CD4-positive, alpha-beta T cell treated with Interleukin-15 for 1 hour (primary cell): ENCODE measurements at regions not wholly inside any gene's neighbourhood (a gene's known extent, or its start where the extent isn't known, plus 50 kb on each side); places are given as distances from the start of the nearest gene placed in this dataset.
"Not testable (repeated sequence)": the region's sequence is repeated elsewhere in the genome, so short reads cannot be mapped to it uniquely, and the experiment has no call there.

ENCODE experiments used
- DNase-seq: peaks from one replicate; pipeline ENCODE4 v3.0.0-alpha.2; 2020

DNA sequence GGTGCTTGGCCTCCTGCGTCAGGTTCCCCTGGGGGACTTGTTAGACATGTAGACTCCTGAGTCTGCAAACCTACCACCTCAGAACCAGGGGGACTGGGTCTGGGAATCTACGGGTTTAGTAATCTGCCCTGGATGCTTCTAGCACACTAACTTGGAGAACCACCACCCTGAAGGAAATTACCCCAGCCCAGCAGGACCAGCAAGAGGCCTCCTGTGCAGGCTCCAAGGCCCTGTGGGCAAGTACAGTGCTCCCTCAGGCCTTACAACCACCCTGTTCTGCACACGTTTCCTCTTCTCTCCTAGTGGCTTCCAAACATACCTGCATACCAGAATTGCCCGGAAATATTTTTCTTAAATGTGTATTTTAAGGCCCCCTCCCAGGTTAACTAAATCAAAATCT, 423.0 kb downstream of the FUT8 start:
- DNase-seq = no peak

DNA sequence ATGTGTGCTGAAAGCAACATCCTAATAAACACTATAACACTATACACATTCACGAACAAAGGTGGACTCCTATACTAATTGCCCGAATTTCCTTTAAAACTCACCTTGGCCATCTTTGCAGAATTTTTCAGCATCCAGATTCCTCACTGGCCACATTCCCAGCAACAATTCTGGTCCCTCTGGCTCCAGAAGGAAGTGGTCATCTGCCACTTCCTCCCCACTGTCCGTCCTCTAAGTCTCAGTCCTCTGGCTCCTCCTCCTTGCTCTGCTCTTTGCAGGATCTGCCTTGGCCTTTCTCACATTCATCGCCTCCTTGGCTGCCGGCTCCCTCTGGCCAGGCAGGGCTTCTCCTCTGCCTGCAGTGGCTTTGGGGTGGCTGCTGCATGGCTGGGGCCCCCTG, 426.0 kb downstream of the FUT8 start:
- DNase-seq = no peak

DNA sequence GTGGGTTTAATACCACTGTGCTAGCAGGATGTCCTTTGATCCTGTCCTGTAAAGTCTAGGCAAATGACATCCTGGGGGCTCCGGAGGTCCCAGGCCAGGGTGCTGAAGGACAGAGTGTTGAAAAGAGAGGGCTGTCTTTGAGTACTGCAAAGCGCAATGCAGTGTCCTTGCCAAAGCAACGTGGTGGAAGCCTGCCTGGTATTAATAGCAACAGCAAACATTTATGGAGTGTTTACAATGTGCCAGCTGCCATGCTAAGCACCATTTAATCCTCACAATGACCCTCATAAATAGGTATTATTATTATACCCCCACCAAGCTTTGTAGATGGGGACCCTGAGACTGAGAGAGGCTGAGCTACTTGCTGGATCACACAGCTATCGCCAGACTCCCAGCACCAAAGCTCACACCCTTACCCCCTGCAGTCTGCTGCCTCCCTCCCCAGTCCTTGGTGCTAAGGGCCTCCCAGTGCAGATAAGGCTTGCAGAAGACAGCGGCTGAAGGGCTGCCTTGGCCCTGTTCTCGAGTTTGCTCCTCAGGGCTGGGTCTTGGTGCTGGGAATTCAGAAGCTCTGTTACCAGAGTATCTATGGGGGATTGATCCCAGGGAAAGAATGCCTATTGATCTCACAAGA, 427.7 kb downstream of the FUT8 start:
- no peak for DNase-seq

DNA sequence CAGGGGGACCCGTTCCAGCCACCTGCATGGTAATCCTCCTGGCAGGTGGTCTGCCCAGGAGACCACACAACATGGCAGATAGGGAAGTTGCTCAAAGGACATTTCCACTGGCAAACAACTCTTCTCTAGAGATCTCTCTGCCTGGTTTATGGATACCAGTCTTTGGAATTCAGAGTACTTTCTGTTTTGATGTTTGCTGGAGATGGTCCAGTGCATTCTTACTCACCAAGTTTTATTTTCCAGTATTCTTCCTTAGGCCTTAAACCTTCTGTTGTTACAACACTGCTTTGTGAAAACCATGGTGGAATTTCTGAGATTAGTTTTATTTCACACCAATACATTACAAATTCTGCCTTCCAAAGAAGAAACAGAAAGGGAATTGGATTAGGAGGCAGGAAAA, 428.3 kb downstream of the FUT8 start:
- DNase-seq = no peak

DNA sequence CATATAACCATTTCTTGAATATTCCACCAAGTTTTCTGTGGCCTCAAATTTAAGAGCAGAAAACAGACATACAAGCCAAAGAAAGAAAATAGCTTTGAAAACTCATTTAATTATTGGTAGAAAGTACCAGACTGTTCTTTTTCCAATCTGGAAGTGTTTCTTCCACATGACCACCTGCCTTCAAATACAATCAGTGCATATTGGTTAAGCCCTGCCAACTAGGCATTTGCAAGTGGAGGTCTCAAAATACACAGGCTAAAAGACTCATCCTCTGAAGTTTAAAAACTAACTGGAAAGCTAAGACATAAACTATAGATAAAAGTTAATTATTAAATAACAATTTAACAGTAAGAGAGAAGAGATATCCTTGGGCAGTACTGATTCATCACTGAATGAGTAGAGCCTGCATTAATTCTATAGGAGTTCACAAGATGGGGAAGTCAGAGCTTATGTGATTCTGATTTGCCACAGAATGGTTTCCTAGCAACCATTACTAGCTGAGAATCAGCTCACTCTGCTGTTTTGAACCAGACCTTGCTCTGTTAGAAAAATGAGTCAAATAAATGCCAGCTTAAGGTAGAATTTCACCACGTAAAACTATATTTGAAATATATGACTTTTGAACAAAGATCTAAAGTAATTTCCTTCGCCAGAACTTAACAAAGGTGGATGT, 433.8 kb downstream of the FUT8 start:
- DNase-seq = no peak

DNA sequence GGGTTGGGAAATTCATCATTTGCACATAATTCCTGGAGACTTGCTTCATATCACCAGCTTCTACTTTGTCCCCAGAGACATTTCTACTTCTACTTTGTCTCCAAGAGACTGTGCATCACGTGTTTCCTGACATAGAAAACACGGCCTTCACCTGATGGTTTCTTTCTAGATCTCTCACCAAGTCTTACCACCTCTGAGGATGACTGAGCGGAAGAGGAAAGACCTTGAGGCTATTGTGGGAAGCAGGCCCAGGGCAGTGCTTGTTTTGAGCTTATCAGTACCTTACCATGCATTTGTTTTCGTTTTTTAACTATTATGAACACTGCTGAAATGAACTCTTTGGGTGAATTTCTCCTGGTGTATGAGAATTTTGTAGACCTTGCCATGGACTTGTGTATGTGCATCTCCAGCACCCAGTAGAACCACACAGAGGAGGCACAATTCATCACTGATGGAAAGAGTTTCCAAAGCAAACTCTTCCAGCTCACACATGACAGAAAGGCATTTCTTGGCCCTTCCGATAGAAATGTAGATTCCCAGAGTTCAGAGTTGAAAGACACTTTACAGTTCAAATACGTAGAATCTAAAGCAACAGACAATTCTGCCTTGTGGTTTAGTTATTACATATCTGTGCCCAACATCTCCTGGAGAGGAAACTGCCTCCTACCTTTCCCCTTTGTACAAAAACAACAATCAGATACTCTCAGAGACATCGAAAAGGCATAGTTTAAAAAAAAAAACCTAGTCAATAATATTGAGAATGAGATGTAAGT, 434.7 kb downstream of the FUT8 start:
- peak; percentile 80 for DNase-seq

DNA sequence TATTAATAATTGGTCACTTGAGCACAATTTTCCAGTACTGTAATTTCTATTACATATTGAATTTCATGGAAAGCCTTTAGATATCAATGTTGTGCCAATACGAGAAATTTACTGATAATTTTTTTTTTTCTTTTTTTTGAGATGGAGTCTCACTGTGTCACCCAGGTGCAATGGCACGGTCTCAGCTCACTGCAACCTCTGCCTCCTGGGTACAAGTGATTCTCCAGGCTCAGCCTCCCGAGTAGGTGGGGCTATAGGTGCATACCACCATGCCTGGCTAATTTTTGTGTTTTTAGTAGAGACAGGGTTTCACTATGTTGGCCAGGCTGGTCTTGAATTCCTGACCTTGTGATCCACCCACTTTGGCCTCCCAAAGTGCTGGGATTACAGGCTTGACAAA, 435.4 kb downstream of the FUT8 start:
- not testable (repeated sequence) for DNase-seq

DNA sequence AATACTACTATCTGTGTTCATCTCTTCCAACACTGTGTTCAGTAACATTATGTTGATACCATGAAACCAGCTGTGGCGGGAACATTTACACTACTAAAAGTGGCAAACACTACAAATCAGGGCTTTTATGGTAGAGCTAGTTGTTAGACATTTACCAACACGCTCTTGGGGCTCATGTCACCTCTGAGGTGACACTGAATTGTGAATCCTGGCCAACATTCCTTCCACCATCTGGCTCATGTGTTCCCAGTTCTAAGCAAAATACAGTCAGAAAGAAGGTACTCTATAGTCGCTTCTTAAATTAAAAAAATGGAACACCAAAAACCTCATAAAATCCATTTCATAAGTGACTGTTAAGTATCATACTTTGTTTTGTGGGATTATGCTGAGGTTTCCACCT, 436.6 kb downstream of the FUT8 start:
- no peak for DNase-seq

DNA sequence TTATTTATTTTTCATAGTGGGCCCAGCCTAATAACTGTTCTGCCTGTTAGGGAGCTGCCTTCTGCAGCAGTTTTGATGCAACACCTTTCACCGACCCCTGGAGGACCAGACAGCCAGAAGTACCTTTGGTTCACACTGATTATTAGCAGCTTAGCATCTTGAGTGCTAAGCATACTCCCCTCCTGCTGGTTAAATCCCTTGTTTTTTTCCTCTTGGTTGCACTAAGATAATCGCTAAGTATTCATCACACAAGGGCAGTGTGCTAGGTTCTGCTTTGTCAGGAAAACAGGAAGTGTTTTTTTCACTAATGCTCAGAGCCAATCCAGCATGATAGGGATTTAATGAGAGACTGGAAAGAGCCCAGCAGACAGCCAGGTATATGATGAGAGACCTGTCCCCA, 437.0 kb downstream of the FUT8 start:
- no peak for DNase-seq

DNA sequence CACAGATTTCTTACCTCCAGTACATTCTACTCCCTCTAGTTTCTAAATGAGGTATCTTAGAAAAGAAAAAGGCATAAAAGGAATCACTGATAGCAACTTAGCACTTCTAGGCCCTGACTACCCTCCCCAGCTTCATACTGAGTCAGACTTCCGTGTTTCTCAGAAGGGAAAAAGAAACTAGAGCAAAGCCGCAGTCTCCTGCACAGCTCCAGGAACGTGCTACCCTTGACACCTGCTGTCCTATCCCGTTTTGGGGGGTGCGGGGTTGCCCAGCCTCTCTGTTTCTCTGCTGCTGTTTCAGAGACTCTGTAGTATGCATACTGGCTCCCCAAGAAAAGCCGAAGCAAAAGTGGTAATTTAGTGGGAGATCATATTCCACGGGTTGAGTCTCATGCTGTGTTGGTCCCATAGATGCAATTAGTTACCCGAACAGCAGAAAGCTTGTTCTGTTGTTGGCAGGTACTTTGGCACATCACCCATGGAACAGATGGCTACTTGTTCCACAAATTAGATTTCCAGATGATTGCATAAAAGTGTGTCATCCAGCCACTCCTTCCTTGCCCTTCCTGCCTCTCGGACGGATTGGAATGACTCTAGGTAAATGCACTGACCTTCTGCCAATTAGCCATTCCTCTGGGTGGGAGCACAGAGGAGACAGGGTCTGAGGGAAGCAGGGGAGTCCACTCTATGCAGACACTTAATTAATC, 438.1 kb downstream of the FUT8 start:
- DNase-seq = peak; percentile 79

DNA sequence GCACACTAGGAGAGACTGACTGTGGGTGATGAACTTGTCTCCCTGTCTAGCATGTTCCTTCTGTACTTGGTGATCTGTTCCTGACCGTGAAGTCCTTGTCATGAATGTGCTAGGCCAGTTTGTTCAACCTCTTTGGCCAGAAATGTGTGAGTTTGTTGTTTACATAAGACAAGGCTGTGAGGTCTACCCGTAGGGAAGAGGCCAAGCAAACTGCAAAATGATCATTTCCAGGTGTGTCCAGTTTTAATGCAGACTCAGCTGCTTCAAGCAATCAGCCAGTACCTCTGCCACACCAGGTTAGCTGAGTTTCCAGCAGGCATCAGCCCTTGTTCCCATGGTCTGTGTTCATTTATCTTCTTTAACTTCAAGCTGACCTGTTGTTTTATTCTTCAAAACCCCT, 440.2 kb downstream of the FUT8 start:
- no peak for DNase-seq

DNA sequence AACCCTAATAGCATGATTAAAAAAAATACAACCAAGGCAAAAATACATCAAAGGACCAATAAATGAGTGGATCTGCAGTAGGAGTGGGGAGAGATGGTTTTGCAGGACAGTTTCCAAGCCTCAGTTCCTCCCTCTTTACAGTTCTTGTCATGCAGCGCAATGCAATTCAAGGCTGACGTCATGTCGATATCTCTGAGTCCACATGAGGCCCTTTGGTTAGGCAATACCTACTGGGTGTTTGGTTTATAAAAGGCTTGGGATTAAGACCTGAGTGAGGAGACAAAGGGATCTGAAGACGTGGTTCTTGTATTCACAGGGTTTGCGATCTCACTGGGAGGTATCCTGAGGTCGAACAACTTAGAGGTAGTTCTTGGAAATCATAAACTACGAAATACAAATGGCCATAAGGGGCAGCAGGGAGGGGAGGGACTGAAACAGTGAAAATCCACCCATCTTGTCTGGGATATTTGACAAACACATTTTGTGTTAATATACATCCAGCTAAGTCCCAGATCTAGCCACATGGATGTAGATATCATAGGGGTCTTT, 441.0 kb downstream of the FUT8 start:
- DNase-seq = no peak

DNA sequence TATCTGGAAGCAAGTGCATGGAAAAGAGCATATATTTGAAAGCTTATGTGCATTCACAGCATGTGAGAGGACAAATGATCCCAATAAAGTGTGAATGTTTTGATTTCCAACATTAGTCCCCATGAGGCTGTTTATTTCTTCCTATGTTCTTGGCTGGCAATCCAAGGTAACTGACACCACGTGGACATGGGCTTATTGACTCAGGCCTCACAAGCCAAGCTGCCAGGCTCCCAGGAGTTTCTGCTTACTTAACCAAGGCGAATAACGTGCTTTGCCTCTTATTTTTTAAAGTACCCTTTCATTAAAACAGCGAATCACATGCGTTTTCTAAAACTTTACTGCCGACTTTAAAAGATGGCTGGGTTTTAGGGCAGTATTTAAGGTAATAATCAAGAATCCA, 441.7 kb downstream of the FUT8 start:
- no peak for DNase-seq

DNA sequence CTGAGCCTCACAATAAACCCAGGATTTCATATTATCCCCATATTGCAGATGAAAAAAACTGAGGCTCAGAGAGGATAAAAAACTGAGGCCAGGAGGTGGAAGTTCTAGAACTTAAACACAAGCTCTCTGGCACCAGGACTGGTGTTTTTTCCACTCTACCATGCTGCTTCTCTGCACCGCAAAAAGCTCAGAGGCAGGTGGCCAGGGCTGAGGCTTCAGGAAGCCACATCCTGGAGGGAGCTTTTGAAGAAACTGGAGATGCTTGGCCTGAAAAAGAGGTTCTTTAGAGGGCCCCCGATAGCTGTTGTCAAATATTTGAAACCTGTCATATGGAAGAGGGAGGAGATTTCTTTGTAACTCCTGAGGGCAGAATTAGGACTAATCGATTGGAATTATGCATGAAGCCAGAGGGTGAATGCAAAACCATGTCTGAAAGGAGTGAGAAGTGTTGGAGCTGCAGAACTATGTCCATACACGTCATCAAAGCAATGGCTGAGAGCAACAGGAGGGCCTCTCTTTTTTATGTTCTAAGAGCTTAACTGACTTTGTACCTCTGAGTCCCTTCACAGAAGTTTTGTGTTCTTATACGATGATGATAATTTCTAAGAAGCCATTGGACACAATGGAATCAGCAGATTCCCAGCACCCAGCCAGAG, 448.6 kb downstream of the FUT8 start:
- DNase-seq = no peak

DNA sequence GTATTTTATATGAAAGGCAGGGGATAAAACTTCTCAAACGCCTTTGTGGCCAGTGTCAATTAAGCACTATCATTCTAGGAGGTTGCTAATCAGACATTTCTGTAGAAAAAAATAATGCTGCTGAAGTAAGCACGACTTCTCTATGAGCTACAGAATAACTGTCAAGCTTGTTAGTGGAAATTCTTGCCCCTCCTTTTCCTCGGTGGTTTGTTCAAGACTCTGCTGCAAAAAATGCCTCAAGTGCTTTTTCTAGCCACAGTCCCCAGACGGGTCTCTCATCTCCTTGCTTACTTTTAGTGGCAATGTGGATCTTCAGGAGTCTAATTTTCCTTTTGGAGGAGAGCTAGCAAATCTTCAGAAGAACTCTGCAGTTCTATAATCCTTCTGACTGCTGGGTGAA, 452.0 kb downstream of the FUT8 start:
- DNase-seq = no peak

DNA sequence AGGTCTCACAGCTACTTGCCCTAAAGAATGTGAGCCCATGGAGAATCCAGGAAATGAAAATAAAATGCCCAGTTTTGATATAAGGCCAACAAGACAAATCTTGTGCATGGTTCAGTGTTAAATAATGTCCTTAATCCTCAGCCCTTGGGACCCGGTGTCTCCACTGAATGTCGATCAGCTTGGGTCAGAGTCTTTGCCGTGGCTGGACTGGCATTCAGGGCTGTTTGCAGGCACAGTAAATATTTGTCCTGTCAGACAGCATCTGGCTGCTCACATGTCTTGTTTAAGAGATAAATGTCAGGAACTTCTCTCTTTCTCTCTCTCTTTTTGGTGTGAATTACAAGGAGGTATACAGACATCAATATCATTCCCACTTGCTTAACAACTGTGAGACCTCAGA, 452.5 kb downstream of the FUT8 start:
- DNase-seq = no peak

DNA sequence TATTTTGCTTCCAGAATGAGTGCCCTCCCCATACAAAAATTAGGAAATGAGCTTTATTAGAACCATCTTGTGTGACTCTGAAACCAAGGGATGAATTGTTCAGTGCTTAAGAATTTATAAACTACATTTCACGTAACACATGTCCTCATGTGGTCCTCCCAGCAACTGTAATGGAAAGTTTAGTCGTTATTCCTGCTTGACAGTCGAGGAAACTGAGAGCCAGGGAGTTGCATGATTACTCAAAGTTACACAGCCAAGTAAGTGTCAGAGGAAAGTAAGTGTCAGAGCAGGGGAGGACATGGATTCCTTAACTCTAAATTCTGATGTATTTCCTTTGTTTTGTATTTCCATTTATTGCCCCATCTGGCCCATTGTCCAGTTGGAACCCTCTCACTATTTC, 453.9 kb downstream of the FUT8 start:
- no peak for DNase-seq

DNA sequence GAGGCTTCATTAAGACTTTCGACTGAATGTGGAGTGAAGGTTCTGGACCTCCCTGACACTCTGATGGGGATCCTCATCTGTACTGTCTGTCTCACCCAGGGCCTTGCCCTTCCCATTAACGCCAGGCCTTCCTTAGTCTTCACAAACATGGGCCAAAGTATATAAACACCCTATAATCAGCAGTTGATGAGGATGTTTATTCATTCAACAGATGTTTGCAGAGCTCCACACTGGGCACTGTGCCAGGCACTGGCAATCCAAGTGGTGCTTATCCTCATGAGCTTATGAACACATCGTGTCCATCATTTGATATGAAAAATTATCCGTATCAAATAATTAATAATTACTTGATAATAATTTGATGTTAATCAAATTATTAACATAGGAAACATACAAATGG, 454.4 kb downstream of the FUT8 start:
- no peak for DNase-seq

DNA sequence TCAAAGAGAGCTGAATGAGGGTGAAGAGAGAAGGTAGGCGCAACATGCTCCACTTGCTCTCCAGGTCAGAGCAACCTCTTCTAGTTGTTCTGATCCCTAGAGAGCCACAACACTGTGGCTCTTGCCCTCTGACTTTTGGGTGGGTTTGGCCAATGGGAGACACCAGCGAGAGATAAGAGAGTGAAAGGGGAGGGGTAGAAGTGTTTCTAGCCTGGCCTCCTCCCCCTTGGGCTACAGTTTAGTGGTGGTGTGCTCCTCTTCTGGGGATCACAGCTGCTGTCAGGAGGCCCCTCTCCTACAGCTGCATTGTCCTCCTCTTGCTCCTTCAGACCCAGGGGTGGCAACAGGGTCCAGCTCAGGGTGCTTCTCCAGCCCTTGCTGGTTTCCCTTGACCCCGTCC, 454.8 kb downstream of the FUT8 start:
- no peak for DNase-seq

DNA sequence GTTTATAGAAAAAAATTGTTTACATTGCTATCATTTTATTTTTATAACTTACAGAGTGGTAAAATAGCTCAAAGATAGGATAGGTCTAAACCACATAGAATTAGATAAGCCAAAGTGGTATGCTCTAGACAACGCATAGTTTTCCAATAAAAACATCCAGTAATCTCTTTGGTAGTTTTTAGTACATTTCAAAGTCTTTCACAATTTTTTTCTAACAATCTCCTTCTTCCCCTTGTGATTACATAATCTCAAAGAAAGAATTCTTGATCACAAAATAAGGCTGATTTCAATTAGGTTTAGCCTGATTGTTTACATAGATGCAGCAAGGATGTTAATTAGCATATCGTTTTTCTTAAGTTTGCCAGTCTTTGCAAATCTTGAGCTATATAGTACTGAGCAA, 460.0 kb downstream of the FUT8 start:
- no peak for DNase-seq

DNA sequence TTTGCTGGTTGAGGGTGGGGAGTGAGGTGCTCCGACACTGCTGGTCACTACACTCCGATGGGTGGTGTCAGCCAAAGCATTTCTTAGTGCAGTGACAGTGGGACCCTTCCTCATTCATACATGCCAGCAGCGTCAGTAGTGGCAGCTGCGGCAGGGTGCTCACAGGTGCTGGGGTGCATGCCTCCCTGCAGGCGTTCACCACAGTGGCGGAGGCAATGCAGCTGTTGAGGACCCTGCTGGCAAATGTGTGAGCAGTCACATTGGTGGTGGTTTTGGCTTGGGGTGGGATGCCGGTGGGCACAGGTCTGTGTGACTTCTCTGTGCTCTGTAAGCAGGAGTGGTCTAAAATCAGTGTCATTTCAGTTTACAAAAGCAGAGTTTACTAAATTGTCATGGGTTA, 464.6 kb downstream of the FUT8 start:
- no peak for DNase-seq

DNA sequence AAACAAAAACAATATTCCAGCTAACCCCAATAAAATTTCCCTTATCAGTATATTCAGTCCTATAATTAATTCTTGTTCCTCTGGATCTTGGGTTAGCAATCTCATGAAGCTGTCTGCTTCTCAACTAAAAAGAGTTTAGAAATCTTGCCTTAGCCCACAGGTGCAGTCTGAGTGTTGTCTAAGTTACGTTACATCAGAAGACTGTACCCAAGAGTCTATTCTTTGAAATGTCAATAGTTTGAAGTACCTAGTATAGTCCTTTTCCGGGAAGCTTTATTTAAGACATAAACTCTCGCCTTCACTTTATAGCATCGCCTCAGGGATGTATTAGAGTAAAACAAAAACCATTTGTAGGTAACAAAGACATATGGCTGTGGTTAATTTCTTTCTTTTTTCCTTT, 465.1 kb downstream of the FUT8 start:
- DNase-seq = no peak

DNA sequence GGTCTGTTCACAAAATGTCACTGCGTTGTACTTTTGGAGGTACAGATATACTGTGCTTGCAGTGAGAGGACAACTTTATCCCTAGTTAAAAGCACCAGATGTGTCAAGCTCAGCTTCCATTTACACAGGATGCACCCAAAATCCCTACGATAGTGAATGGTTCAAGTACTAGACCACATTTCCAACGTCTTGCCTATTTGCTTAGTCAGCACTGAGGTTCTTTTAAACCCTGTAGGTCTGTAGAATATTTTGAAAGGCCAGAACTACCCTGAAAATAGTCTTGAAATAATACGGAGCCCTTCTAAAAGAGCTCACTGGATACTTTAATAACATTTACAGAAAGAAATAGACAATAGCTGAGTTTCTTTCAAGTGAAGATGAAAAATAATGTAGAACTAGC, 466.1 kb downstream of the FUT8 start:
- no peak for DNase-seq
